ENCODE measurements at regions not wholly inside any gene's neighbourhood (a gene's known extent, or its start where the extent isn't known, plus 50 kb on each side); places are given as distances from the start of the nearest gene placed in this dataset.

DNA sequence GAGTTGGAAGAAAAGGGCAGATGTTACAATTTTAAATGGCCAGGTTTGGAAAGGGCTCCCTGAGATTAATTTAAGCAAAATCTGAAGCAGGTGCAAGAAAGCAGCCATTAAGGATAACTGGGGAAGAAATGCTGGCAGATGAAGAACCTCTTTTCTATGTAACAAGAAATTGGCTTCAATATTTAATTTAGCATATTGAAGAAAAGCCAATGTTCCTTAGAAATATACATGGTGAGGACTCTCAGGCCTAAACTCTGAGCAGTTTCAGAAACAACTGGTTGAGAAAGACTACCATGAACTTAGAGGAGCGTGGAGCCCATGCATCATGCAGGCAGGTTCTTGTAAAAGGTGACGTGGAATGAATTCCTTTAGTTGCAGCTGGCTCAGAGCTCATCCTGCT, 152.8 kb downstream of the LRIG3 start:
- no peak for TF ChIP-seq GABPA (IDR thresholded peaks at IDR 0.05; ENCODE audit: low read depth)
- TF ChIP-seq, protein P1, sequence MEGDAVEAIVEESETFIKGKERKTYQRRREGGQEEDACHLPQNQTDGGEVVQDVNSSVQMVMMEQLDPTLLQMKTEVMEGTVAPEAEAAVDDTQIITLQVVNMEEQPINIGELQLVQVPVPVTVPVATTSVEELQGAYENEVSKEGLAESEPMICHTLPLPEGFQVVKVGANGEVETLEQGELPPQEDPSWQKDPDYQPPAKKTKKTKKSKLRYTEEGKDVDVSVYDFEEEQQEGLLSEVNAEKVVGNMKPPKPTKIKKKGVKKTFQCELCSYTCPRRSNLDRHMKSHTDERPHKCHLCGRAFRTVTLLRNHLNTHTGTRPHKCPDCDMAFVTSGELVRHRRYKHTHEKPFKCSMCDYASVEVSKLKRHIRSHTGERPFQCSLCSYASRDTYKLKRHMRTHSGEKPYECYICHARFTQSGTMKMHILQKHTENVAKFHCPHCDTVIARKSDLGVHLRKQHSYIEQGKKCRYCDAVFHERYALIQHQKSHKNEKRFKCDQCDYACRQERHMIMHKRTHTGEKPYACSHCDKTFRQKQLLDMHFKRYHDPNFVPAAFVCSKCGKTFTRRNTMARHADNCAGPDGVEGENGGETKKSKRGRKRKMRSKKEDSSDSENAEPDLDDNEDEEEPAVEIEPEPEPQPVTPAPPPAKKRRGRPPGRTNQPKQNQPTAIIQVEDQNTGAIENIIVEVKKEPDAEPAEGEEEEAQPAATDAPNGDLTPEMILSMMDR (IDR thresholded peaks at IDR 0.05; ENCODE audit: insufficient read depth, low read length): no peak

Data from HL-60 (cell line).